Lung (tissue), 11 donors: ENCODE measurements at regions not wholly inside any gene's neighbourhood (a gene's known extent, or its start where the extent isn't known, plus 50 kb on each side); places are given as distances from the start of the nearest gene placed in this dataset.
A peak's percentile ranks its signal among the peaks of the same experiment; 100 is the strongest.

ENCODE experiments used
- ATAC-seq: fragments of 200-7000 bp; cut with Tn5 transposase; one replicate; pipeline ENCODE4 v1.9.1; 2020; ENCODE audit warnings: moderate number of reproducible peaks; ENCODE audit not compliant: insufficient read depth, low FRiP score
- DNase-seq, 3 donors: peaks; one replicate each; pipeline ENCODE4 v3.0.0-alpha.2; 2013 to 2017
- H3K27ac ChIP-seq, 2 donors: one replicate each; pipeline ENCODE4 v1.5.1; 2013; ENCODE audit warnings: mild to moderate bottlenecking in 2 of 2, moderate library complexity in 2 of 2, control low read depth in 1 of 2, inconsistent platforms in 1 of 2, low read depth in 1 of 2, low read length in 1 of 2
- H3K27me3 ChIP-seq, 3 donors: one replicate each; pipeline ENCODE4 v1.5.1; 2013; ENCODE audit warnings: low read length in 2 of 3; ENCODE audit not compliant: control insufficient read depth in 3 of 3, insufficient read depth in 3 of 3
- H3K36me3 ChIP-seq, 4 donors: one replicate each; pipeline ENCODE4 v1.5.1; 2013; ENCODE audit warnings: low read length in 4 of 4, mild to moderate bottlenecking in 1 of 4, moderate library complexity in 1 of 4; ENCODE audit not compliant: control insufficient read depth in 4 of 4, insufficient read depth in 4 of 4
- H3K4me1 ChIP-seq, 5 donors: one replicate each; pipeline ENCODE4 v1.5.1; 2013; ENCODE audit warnings: low read length in 5 of 5, mild to moderate bottlenecking in 2 of 5, moderate library complexity in 1 of 5; ENCODE audit not compliant: control insufficient read depth in 5 of 5, insufficient read depth in 5 of 5
- H3K4me3 ChIP-seq: one replicate; pipeline ENCODE4 v1.5.1; 2013; ENCODE audit warnings: mild to moderate bottlenecking, control low read depth, moderate library complexity
- H3K9ac ChIP-seq, 2 donors: one replicate each; pipeline ENCODE4 v1.5.1; 2013; ENCODE audit warnings: low read length in 2 of 2, control low read depth in 1 of 2; ENCODE audit not compliant: insufficient read depth in 1 of 2
- H3K9me3 ChIP-seq, 4 donors: one replicate each; pipeline ENCODE4 v1.5.1; 2013; ENCODE audit warnings: low read length in 3 of 4, mild to moderate bottlenecking in 1 of 4, moderate library complexity in 1 of 4; ENCODE audit not compliant: control insufficient read depth in 4 of 4, insufficient read depth in 3 of 4
- CTCF ChIP-seq: IDR thresholded peaks from 2 replicates; pipeline ENCODE4 v1.5.1; 2012; ENCODE audit warnings: mild to moderate bottlenecking; ENCODE audit errors: control extremely low read depth, extremely low read depth
- WGBS, 2 donors: extraction: QIAGEN DNeasy Blood & Tissue Kit; methylation state at CpG; one replicate each; pipeline ENCODE4 v1.1.7; 2013; 5-methylcytosine and 5-hydroxymethylcytosine counted together
- donor health status: control.
- donor health status: control.
- donor health status: Bipolar disorder and iron deficiency.
- donor health status: healthy.
- donor health status: DM: yes; HTN: yes; CAD: no.

- Histone ChIP-seq H3K4me1 (no peaks in the 10 kb centered on the region), H3K36me3 (no peaks in the 10 kb centered on the region), H3K27ac (no peak overlapping the region), H3K9me3 (no peaks in the 10 kb centered on the region), H3K27me3 (no peaks in the 10 kb centered on the region), H3K9ac (no peak overlapping the region), H3K4me3 (no peak overlapping the region)
- ATAC-seq (no peak), DNase-seq (no peak)
- WGBS, 2 donors = 88 to 91% methylated on average over 2 of the region's 2 CpGs
- TF ChIP-seq CTCF = no peak
Observed at GRCh38 chr3:152902141-152902669, 67.3 kb downstream of the P2RY1 start.

GRCh38 chr3:152905631-152906030 is 70.7 kb downstream of the P2RY1 start:
- no peak overlapping the region for H3K27ac ChIP-seq

GRCh38 chr3:152909180-152909883 is 74.4 kb downstream of the P2RY1 start:
- Histone ChIP-seq H3K9ac (no peak overlapping the region), H3K9me3 (no peaks in the 10 kb centered on the region), H3K4me1 (peaks cover 0 to 2% (median 0%) of the 10 kb centered on the region in 5 donors), H3K27ac (no peak overlapping the region), H3K27me3 (no peaks in the 10 kb centered on the region), H3K4me3 (no peak overlapping the region), H3K36me3 (no peaks in the 10 kb centered on the region)
- DNase-seq (peak in 1 of 3 donors; percentile 18), ATAC-seq (no peak)
- no peak for TF ChIP-seq CTCF
- 56 to 59% methylated on average over 2 of the region's 2 CpGs for WGBS, 2 donors

More at GRCh38 chr3:152905631-152906030, 70.7 kb downstream of the P2RY1 start:
- Histone ChIP-seq H3K36me3 (no peaks in the 10 kb centered on the region), H3K9me3 (no peaks in the 10 kb centered on the region), H3K4me1 (peaks cover 0 to 2% (median 0%) of the 10 kb centered on the region in 5 donors), H3K27me3 (no peaks in the 10 kb centered on the region), H3K9ac (no peak overlapping the region), H3K4me3 (no peak overlapping the region)
- TF ChIP-seq CTCF = no peak
- DNase-seq (no peak), ATAC-seq (no peak)

GRCh38 chr3:152910211-152910610 is 75.3 kb downstream of the P2RY1 start:
- Histone ChIP-seq H3K27ac (no peak overlapping the region), H3K9me3 (no peaks in the 10 kb centered on the region), H3K27me3 (no peaks in the 10 kb centered on the region), H3K9ac (no peak overlapping the region), H3K36me3 (no peaks in the 10 kb centered on the region), H3K4me1 (peaks cover 0 to 2% (median 0%) of the 10 kb centered on the region in 5 donors), H3K4me3 (no peak overlapping the region)
- no peak for TF ChIP-seq CTCF
- DNase-seq (no peak), ATAC-seq (no peak)
- WGBS, 2 donors = 78 to 80% methylated on average over 4 of the region's 4 CpGs
